GM21619 (cell line): ENCODE measurements at regions not wholly inside any gene's neighbourhood (a gene's known extent, or its start where the extent isn't known, plus 50 kb on each side); places are given as distances from the start of the nearest gene placed in this dataset.
A peak's percentile ranks its signal among the peaks of the same experiment; 100 is the strongest.

Experiments
- ATAC-seq: cut with Tn5 transposase; IDR thresholded peaks from one replicate; pipeline ENCODE4 v1.9.1; 2021; ENCODE audit not compliant: unreplicated experiment

- ATAC-seq, result no peak
These were observed 133.1 kb upstream of the SPDL1 start for GRCh38 chr5:169450464-169450863.

- no peak for ATAC-seq
These were observed 134.7 kb upstream of the SPDL1 start for GRCh38 chr5:169448826-169449225.

- ATAC-seq, result no peak
These were observed 138.4 kb upstream of the SPDL1 start for GRCh38 chr5:169445191-169445590.

- no peak for ATAC-seq
These were observed 140.4 kb upstream of the SPDL1 start for GRCh38 chr5:169442913-169443784.

- ATAC-seq, result no peak
These were observed 141.1 kb upstream of the SPDL1 start for GRCh38 chr5:169442403-169442874.

GRCh38 chr5:169440107-169440705 lies 139.3 kb upstream of the SLIT3 start:
- no peak for ATAC-seq

GRCh38 chr5:169439362-169439761 lies 138.4 kb upstream of the SLIT3 start:
- ATAC-seq, result no peak

- no peak for ATAC-seq
These were observed 134.7 kb upstream of the SLIT3 start for GRCh38 chr5:169435506-169436229.

GRCh38 chr5:169433221-169433651 lies 132.3 kb upstream of the SLIT3 start:
- ATAC-seq, result no peak

- ATAC-seq, result no peak
These were observed 130.4 kb upstream of the SLIT3 start for GRCh38 chr5:169431386-169431785.

- no peak for ATAC-seq
These were observed 129.7 kb upstream of the SLIT3 start for GRCh38 chr5:169430671-169431070.

- no peak for ATAC-seq
These were observed 128.1 kb upstream of the SLIT3 start for GRCh38 chr5:169429044-169429443.

- ATAC-seq, result no peak
These were observed 125.8 kb upstream of the SLIT3 start for GRCh38 chr5:169426784-169427183.

GRCh38 chr5:169424670-169425378 lies 123.9 kb upstream of the SLIT3 start:
- no peak for ATAC-seq

GRCh38 chr5:169424279-169424655 lies 123.3 kb upstream of the SLIT3 start:
- ATAC-seq, result peak; percentile 50

- peak; percentile 28 for ATAC-seq
These were observed 122.8 kb upstream of the SLIT3 start for GRCh38 chr5:169423580-169424278.

GRCh38 chr5:169422087-169422486 lies 121.1 kb upstream of the SLIT3 start:
- ATAC-seq, result no peak

- ATAC-seq, result no peak
These were observed 120.7 kb upstream of the SLIT3 start for GRCh38 chr5:169421677-169422076.

- no peak for ATAC-seq
These were observed 116.7 kb upstream of the SLIT3 start for GRCh38 chr5:169417676-169418075.

- ATAC-seq, result peak; percentile 98
These were observed 115.8 kb upstream of the SLIT3 start for GRCh38 chr5:169416583-169417196.
